ENCODE measurements at regions not wholly inside any gene's neighbourhood (a gene's known extent, or its start where the extent isn't known, plus 50 kb on each side); places are given as distances from the start of the nearest gene placed in this dataset.
A peak's percentile ranks its signal among the peaks of the same experiment; 100 is the strongest.

GRCh38 chr1:96352733-96353132 lies 368.9 kb upstream of the PTBP2 start:
- H3K27me3 Mint-ChIP-seq (ENCODE audit: unreplicated experiment): no peaks in the 10 kb centered on the region
- no peak overlapping the region for H3K4me3 Mint-ChIP-seq (ENCODE audit: low read depth, unreplicated experiment)
- H3K27ac Mint-ChIP-seq (ENCODE audit: unreplicated experiment): no peak overlapping the region
- H3K9me3 Mint-ChIP-seq (ENCODE audit: low read depth, unreplicated experiment): no peaks in the 10 kb centered on the region
- CTCF ChIA-PET: no interaction called here
- intact Hi-C loops (cut with micrococcal nuclease; ENCODE audit: unreplicated experiment): no loop called here
- DNase-seq: no peak
- H3K36me3 Mint-ChIP-seq (ENCODE audit: insufficient read depth, unreplicated experiment): no peaks in the 10 kb centered on the region
- peaks cover 10% of the 10 kb centered on the region for H3K4me1 Mint-ChIP-seq (ENCODE audit: low read depth, unreplicated experiment)
- no TSS peak for BruUV-seq (replicated peaks)
- no peak for TF ChIP-seq CTCF (IDR thresholded peaks at IDR 0.05; ENCODE audit: unreplicated experiment)

- Mint-ChIP-seq H3K27me3 (ENCODE audit: unreplicated experiment) (no peaks in the 10 kb centered on the region), H3K9me3 (ENCODE audit: low read depth, unreplicated experiment) (no peaks in the 10 kb centered on the region), H3K27ac (ENCODE audit: unreplicated experiment) (no peak overlapping the region), H3K36me3 (ENCODE audit: insufficient read depth, unreplicated experiment) (no peaks in the 10 kb centered on the region), H3K4me1 (ENCODE audit: low read depth, unreplicated experiment) (peaks cover 10% of the 10 kb centered on the region), H3K4me3 (ENCODE audit: low read depth, unreplicated experiment) (no peak overlapping the region)
- TF ChIP-seq CTCF (IDR thresholded peaks at IDR 0.05; ENCODE audit: unreplicated experiment): no peak
- no TSS peak for BruUV-seq (replicated peaks)
- no peak for DNase-seq
- intact Hi-C loops (cut with micrococcal nuclease; ENCODE audit: unreplicated experiment): no loop called here
- CTCF ChIA-PET: no interaction called here
Measured at GRCh38 chr1:96355521-96355920, 366.1 kb upstream of the PTBP2 start.

- intact Hi-C loops (cut with micrococcal nuclease; ENCODE audit: unreplicated experiment): no loop called here
- no peaks in the 10 kb centered on the region for H3K27me3 Mint-ChIP-seq (ENCODE audit: unreplicated experiment)
- H3K9me3 Mint-ChIP-seq (ENCODE audit: low read depth, unreplicated experiment): peaks cover 2% of the 10 kb centered on the region
- no peak overlapping the region for H3K27ac Mint-ChIP-seq (ENCODE audit: unreplicated experiment)
- BruUV-seq (replicated peaks): no TSS peak
- DNase-seq: no peak
- no peaks in the 10 kb centered on the region for H3K36me3 Mint-ChIP-seq (ENCODE audit: insufficient read depth, unreplicated experiment)
- peaks cover 12% of the 10 kb centered on the region for H3K4me1 Mint-ChIP-seq (ENCODE audit: low read depth, unreplicated experiment)
- TF ChIP-seq CTCF (IDR thresholded peaks at IDR 0.05; ENCODE audit: unreplicated experiment): no peak
- no peak overlapping the region for H3K4me3 Mint-ChIP-seq (ENCODE audit: low read depth, unreplicated experiment)
- CTCF ChIA-PET: no interaction called here
Measured at GRCh38 chr1:96355961-96356360, 365.6 kb upstream of the PTBP2 start.

- TF ChIP-seq CTCF (IDR thresholded peaks at IDR 0.05; ENCODE audit: unreplicated experiment): no peak
- intact Hi-C loops (cut with micrococcal nuclease; ENCODE audit: unreplicated experiment): no loop called here
- CTCF ChIA-PET: interaction anchor here (0.6 kb wide), 1 partner anchor 125 kb away, joined by 5 read pairs; no protein-coding TSS in a partner anchor
- Mint-ChIP-seq H3K4me1 (ENCODE audit: low read depth, unreplicated experiment) (peaks cover 25% of the 10 kb centered on the region), H3K9me3 (ENCODE audit: low read depth, unreplicated experiment) (peaks cover 6% of the 10 kb centered on the region), H3K27me3 (ENCODE audit: unreplicated experiment) (no peaks in the 10 kb centered on the region), H3K36me3 (ENCODE audit: insufficient read depth, unreplicated experiment) (no peaks in the 10 kb centered on the region), H3K27ac (ENCODE audit: unreplicated experiment) (peak overlapping the region; percentile 34), H3K4me3 (ENCODE audit: low read depth, unreplicated experiment) (no peak overlapping the region)
- BruUV-seq (replicated peaks): no TSS peak
- DNase-seq: no peak
Measured at GRCh38 chr1:96357141-96357765, 364.3 kb upstream of the PTBP2 start.

All from Calu3 (cell line).